HG03139 (cell line): ENCODE measurements at regions not wholly inside any gene's neighbourhood (a gene's known extent, or its start where the extent isn't known, plus 50 kb on each side); places are given as distances from the start of the nearest gene placed in this dataset.
"Not testable (repeated sequence)": the region's sequence is repeated elsewhere in the genome, so short reads cannot be mapped to it uniquely, and the experiment has no call there.

Source experiments
- ATAC-seq: cut with Tn5 transposase; IDR thresholded peaks from one replicate; pipeline ENCODE4 v1.9.1; 2021; ENCODE audit not compliant: unreplicated experiment

- no peak for ATAC-seq
Observed at GRCh38 chr14:98925354-98926040, 346.5 kb downstream of the BCL11B start.

- no peak for ATAC-seq
Observed at GRCh38 chr14:98926146-98926545, 345.9 kb downstream of the BCL11B start.

DNA sequence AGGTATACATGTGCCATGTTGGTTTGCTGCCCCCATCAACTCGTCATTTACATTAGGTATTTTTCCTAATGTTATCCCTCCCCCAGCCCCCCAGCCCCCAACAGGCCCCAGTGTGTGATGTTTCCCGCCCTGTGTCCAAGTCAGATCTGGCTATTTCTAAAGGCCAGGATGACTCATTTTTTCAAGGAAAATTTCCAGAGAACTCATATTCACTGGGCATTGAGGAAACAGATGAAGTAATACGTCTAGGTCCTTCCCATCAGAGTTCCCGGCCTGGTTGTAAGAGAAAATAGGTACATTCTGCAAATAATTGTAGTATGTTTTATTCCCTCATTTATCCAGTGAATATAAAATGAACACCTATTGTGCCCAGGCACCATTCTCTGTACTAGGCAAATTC, 345.2 kb downstream of the BCL11B start:
- ATAC-seq: no peak

DNA sequence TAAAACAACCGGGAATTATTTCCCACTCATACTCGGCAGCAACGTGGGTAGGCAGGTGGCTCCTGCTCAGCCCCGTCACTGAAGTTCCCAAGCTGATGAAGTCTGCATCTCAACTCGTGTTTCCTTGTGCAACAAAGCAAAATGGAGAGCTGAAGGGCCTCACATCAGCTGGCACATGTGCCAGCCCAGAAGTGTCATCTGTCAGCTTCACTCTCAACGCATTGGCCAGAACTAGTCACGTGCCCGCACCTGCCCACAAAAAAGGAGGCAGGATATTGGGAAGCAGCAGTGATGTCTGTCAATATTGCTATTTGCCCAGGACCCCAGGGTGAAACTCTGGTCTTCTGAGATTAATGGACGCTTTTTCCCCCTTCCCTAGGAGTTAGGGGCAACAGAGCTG, 344.0 kb downstream of the BCL11B start:
- no peak for ATAC-seq

DNA sequence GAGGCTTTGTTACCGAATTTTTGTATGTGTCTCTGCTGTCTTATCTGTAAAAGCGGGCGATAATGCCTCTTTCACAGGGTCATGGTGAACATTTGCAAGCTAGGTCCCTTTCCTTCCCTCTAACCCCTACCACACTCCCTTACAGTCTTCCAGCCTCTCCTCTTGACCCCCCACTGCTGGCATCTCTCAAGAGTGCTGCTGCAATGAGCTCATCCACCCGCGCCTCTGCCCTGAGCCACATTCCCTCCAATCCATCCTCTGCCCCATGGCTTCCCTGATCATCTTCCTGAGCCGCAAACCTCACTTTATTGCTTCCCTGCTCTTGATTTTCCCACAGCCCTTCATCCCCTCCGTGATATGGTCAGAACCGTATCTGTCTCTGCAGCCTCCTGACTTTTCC, 343.6 kb downstream of the BCL11B start:
- no peak for ATAC-seq

- no peak for ATAC-seq
Observed at GRCh38 chr14:98931126-98931525, 340.9 kb downstream of the BCL11B start.

DNA sequence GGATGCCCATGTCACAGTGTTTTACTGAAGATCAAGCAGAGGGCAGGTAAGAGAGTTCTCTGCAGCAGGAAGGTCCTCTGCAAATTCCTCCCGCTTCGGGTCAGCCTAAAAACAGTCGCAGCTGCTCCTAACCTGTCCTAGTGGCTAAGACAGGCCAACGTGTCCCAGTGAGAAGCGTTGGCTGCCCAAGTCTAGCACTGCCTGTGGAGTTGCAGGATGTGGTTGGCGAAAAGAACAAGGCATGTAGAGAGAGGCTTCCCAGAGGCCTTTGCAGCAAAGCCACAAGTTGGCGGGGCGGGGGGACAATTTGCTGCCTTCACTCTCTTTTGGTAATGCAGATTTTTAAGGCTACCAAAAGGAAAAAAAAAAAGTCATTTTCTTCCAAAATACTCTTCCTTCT, 340.1 kb downstream of the BCL11B start:
- no peak for ATAC-seq

DNA sequence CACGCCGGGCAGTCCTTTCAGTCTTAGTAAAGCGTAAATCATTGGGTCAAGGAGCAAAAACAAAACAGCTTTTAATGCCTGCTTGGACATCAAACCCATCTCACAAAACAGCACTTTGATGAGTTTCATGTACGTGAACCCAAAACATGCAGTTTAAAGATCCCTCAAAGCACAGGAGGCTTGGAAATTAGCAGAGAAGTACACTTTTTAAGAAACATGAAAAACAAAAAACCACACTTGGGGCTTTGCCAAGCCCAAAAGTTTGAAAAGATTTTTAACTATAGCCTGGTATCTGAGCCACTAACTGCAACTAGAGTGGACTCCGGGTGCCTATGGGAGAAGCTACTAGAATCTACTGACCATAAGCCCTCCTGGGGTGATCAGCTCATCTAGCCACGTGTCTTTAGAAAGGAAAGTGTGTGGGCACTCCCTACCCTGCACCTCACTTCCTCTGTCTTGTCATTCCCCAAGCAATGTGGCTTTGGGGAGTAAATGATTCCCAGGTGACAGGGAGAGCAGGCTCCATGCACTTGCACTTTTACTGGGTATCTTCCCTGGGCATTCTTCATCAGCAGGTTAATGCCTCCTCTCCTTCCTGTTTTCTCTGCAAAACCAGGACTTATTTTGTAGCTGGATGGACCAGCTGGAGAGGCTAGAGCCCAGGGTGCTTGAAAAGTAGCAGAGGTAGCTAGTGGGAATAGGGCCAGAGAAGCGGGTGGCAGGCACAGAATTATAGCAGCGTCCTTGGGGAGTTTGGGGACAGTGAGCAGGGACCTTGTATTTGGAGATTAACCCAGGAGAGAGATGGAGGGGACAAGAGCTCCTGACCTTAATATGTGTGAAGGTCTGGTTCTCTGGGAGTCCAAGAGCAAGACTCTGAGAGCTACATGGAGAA, 339.3 kb downstream of the BCL11B start:
- ATAC-seq: no peak

GRCh38 chr14:98934569-98934968, 337.4 kb downstream of the BCL11B start:
- ATAC-seq: not testable (repeated sequence)

DNA sequence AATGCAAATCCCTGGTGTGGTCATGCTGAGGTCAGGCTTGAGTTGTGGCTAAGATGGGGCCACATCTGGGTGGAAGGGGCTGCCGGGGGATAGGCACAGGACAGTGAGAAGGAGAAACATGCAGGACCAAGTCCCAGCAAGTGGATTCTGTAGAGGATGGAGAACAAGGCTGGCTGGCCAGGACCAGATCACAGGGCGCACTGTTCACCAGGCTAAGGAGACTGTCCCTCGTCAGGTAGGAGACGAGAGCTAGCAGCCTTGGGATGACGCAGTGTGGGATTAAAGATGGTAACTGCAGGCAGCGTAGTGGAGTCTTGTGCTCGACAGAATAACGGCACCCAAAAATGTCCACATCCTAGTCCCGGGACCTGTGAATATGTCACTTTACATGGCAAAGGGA, 336.1 kb downstream of the BCL11B start:
- ATAC-seq: no peak

- no peak for ATAC-seq
Observed at GRCh38 chr14:98937021-98937420, 335.0 kb downstream of the BCL11B start.

GRCh38 chr14:98937712-98938505, 334.1 kb downstream of the BCL11B start:
- no peak for ATAC-seq

DNA sequence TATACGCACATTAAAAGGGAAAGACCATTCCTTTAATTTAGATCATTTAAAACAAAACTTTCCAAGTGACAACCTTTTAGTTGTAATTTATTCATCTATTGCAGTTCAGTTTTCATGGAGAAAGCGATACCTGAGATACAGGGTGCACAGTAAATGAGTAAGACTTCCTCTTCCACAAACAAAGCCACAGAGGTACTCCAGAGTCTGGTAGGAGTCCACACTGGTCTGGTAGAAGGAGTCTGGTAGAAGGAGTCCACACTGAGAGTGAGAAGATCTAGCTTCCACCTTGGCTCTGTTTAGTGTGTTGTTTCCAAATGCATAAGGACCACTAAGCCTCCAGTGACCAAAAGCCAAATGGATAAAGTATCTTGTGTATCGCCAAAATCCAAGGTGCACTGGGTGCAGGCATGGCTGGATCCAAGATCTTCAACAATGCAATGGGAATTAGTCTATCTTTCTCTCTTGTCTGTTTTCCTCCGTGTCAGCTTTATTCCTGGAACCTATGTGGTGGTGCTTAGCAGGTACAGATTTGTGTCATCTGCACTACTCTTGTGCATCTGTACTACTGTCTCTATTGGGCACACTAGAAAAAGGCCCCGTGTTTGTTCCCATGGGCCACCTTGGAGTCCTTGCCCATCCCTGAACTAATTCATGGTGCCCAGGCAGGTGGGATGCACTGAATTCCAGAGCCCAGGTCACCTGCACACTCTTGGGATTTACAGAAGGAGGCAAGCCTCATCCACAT, 331.1 kb downstream of the BCL11B start:
- no peak for ATAC-seq

GRCh38 chr14:98941481-98941880, 330.5 kb downstream of the BCL11B start:
- ATAC-seq: no peak

DNA sequence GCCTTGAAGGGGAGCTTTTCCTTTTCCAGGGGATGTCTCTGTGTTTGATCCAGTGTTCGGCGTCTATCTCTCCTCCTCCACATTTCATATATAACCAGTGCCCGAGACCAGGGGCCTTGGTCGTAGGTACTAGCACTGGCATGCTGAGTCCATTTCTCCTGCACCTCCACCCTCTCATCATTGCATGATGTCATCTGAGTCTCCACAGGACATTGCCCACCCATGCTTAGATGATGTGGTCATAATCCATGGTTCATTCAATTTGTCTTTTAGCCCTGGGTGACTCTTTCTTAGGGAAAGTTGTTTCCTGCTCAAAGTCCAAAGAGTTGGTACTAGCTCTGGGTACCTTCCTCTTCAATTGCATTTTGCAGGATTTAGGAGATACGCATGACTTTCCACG, 328.1 kb downstream of the BCL11B start:
- no peak for ATAC-seq

DNA sequence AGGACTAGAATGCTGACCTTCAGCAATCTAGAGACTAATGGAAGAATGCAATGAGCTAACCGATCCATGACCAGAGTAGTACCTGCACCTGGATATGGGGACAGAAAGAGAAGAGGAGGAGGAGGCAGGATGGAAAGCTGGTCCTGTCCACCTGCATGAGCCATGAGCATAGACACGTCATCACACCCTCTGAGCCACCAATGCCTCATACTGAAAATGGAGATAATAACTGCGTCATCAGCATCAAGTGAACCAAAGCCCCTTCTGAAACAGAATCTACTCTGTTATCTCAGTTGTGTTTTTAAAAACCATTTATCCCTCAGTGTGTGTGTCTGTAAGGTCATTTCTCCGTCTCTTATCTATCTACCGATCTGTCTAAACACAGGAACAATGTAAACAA, 327.0 kb downstream of the BCL11B start:
- no peak for ATAC-seq

GRCh38 chr14:98945611-98946570, 326.1 kb downstream of the BCL11B start:
- ATAC-seq: no peak

GRCh38 chr14:98946940-98947339, 325.1 kb downstream of the BCL11B start:
- no peak for ATAC-seq

GRCh38 chr14:98947911-98948595, 323.9 kb downstream of the BCL11B start:
- no peak for ATAC-seq
